ENCODE measurements at regions not wholly inside any gene's neighbourhood (a gene's known extent, or its start where the extent isn't known, plus 50 kb on each side); places are given as distances from the start of the nearest gene placed in this dataset.

DNA sequence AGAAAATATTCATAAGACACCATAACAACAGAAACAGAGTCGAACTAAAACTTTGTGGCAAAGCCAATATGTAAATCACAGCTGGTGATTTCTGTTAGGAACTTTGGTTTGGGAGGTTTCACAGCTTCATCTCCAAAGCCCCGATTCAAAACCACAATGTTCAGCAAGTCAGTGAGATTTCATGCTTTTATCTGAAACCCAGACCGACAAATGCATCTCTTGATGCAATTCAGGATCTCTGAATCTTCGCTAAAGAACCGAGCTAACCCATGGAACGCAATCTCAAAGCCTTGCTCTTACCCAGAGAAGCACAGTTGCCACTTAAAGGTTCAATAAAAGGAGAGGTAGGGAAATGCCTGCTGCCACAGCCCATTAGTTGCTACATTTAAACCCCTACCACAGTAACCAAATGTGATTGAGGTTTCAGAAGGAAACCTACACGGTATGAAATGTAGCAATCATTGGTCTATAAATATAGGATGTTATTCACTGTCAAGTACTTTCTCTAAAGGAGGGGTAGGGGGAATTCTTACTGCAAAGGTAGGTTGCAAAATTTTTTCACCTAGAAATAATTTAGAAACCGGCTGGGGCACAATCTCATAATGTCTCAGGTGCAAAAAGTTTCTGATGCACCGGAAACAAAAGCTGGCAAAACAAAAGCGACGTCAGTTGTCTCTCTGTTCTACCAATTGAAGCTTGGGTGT is 381.0 kb upstream of the ARID1B start:
- TF ChIP-seq, protein P1, sequence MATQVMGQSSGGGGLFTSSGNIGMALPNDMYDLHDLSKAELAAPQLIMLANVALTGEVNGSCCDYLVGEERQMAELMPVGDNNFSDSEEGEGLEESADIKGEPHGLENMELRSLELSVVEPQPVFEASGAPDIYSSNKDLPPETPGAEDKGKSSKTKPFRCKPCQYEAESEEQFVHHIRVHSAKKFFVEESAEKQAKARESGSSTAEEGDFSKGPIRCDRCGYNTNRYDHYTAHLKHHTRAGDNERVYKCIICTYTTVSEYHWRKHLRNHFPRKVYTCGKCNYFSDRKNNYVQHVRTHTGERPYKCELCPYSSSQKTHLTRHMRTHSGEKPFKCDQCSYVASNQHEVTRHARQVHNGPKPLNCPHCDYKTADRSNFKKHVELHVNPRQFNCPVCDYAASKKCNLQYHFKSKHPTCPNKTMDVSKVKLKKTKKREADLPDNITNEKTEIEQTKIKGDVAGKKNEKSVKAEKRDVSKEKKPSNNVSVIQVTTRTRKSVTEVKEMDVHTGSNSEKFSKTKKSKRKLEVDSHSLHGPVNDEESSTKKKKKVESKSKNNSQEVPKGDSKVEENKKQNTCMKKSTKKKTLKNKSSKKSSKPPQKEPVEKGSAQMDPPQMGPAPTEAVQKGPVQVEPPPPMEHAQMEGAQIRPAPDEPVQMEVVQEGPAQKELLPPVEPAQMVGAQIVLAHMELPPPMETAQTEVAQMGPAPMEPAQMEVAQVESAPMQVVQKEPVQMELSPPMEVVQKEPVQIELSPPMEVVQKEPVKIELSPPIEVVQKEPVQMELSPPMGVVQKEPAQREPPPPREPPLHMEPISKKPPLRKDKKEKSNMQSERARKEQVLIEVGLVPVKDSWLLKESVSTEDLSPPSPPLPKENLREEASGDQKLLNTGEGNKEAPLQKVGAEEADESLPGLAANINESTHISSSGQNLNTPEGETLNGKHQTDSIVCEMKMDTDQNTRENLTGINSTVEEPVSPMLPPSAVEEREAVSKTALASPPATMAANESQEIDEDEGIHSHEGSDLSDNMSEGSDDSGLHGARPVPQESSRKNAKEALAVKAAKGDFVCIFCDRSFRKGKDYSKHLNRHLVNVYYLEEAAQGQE (IDR thresholded peaks at IDR 0.05; ENCODE audit: borderline replicate concordance): no peak
- TF ChIP-seq EP300 (conservative IDR thresholded peaks at IDR 0.05; ENCODE audit: poor library complexity, severe bottlenecking) (no peak), MXI1 (conservative IDR thresholded peaks at IDR 0.05; ENCODE audit: poor library complexity, severe bottlenecking) (no peak)
- TF ChIP-seq, protein P2, sequence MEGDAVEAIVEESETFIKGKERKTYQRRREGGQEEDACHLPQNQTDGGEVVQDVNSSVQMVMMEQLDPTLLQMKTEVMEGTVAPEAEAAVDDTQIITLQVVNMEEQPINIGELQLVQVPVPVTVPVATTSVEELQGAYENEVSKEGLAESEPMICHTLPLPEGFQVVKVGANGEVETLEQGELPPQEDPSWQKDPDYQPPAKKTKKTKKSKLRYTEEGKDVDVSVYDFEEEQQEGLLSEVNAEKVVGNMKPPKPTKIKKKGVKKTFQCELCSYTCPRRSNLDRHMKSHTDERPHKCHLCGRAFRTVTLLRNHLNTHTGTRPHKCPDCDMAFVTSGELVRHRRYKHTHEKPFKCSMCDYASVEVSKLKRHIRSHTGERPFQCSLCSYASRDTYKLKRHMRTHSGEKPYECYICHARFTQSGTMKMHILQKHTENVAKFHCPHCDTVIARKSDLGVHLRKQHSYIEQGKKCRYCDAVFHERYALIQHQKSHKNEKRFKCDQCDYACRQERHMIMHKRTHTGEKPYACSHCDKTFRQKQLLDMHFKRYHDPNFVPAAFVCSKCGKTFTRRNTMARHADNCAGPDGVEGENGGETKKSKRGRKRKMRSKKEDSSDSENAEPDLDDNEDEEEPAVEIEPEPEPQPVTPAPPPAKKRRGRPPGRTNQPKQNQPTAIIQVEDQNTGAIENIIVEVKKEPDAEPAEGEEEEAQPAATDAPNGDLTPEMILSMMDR (IDR thresholded peaks at IDR 0.05; ENCODE audit: poor library complexity, severe bottlenecking): no peak

Data from neural cell (in vitro differentiated cells).